T-helper 2 cell treated with Interferon-gamma antibody and Interleukin-4, amounts not matched to agents 5 μg/mL and 100 μg/mL, for 36 hours (primary cell): ENCODE measurements at regions not wholly inside any gene's neighbourhood (a gene's known extent, or its start where the extent isn't known, plus 50 kb on each side); places are given as distances from the start of the nearest gene placed in this dataset.
"Not testable (repeated sequence)": the region's sequence is repeated elsewhere in the genome, so short reads cannot be mapped to it uniquely, and the experiment has no call there.

ENCODE experiments used
- DNase-seq: peaks from one replicate; pipeline ENCODE4 v3.0.0; 2021; ENCODE audit warnings: low spot score
- H3K27ac Mint-ChIP-seq: one replicate; pipeline ENCODE4 v1.8.0; 2021; ENCODE audit warnings: mild to moderate bottlenecking, mixed read lengths
- H3K27me3 Mint-ChIP-seq: one replicate; pipeline ENCODE4 v1.8.0; 2021; ENCODE audit warnings: low read depth, mixed read lengths
- H3K36me3 Mint-ChIP-seq: one replicate; pipeline ENCODE4 v1.8.0; 2021; ENCODE audit warnings: low read depth, mixed read lengths
- H3K4me1 Mint-ChIP-seq: one replicate; pipeline ENCODE4 v1.8.0; 2021; ENCODE audit warnings: low read depth, mixed read lengths
- H3K4me3 Mint-ChIP-seq: one replicate; pipeline ENCODE4 v1.8.0; 2022; ENCODE audit warnings: mild to moderate bottlenecking, moderate library complexity, mixed read lengths
- H3K9me3 Mint-ChIP-seq: one replicate; pipeline ENCODE4 v1.8.0; 2021; ENCODE audit warnings: mixed read lengths

- Mint-ChIP-seq H3K9me3 (no peaks in the 10 kb centered on the region), H3K4me3 (no peak overlapping the region), H3K27ac (no peak overlapping the region), H3K36me3 (no peaks in the 10 kb centered on the region), H3K27me3 (no peaks in the 10 kb centered on the region), H3K4me1 (no peaks in the 10 kb centered on the region)
- no peak for DNase-seq
Measured at GRCh38 chr21:14013056-14013603, 197.6 kb downstream of the LIPI start.

GRCh38 chr21:14012409-14012808 lies 198.3 kb downstream of the LIPI start:
- Mint-ChIP-seq H3K4me3 (no peak overlapping the region), H3K4me1 (no peaks in the 10 kb centered on the region), H3K27ac (no peak overlapping the region), H3K36me3 (no peaks in the 10 kb centered on the region), H3K9me3 (no peaks in the 10 kb centered on the region), H3K27me3 (no peaks in the 10 kb centered on the region)
- no peak for DNase-seq

- not testable (repeated sequence) for H3K4me3 Mint-ChIP-seq, H3K4me1 Mint-ChIP-seq, H3K36me3 Mint-ChIP-seq, H3K27ac Mint-ChIP-seq, H3K9me3 Mint-ChIP-seq, DNase-seq, H3K27me3 Mint-ChIP-seq
Measured at GRCh38 chr21:14011751-14012150, 199.0 kb downstream of the LIPI start.

- not testable (repeated sequence) for H3K4me3 Mint-ChIP-seq, H3K36me3 Mint-ChIP-seq, H3K4me1 Mint-ChIP-seq, H3K9me3 Mint-ChIP-seq, H3K27me3 Mint-ChIP-seq, DNase-seq, H3K27ac Mint-ChIP-seq
Measured at GRCh38 chr21:14011149-14011548, 199.6 kb downstream of the LIPI start.

- no peak for DNase-seq
- H3K27ac Mint-ChIP-seq: no peak overlapping the region
- no peaks in the 10 kb centered on the region for H3K36me3 Mint-ChIP-seq
- no peak overlapping the region for H3K4me3 Mint-ChIP-seq
- H3K9me3 Mint-ChIP-seq: no peaks in the 10 kb centered on the region
- H3K4me1 Mint-ChIP-seq: no peaks in the 10 kb centered on the region
- H3K27me3 Mint-ChIP-seq: no peaks in the 10 kb centered on the region
Measured at GRCh38 chr21:14010729-14011128, 200.0 kb downstream of the LIPI start.

- H3K9me3 Mint-ChIP-seq, DNase-seq, H3K36me3 Mint-ChIP-seq, H3K27ac Mint-ChIP-seq, H3K4me1 Mint-ChIP-seq, H3K4me3 Mint-ChIP-seq, H3K27me3 Mint-ChIP-seq: not testable (repeated sequence)
Measured at GRCh38 chr21:14009990-14010389, 200.8 kb downstream of the LIPI start.

GRCh38 chr21:14009238-14009981 lies 201.3 kb downstream of the LIPI start:
- H3K4me1 Mint-ChIP-seq, H3K9me3 Mint-ChIP-seq, H3K36me3 Mint-ChIP-seq, H3K27ac Mint-ChIP-seq, DNase-seq, H3K4me3 Mint-ChIP-seq, H3K27me3 Mint-ChIP-seq: not testable (repeated sequence)

GRCh38 chr21:14008436-14008835 lies 202.3 kb downstream of the LIPI start:
- DNase-seq, H3K4me3 Mint-ChIP-seq, H3K27me3 Mint-ChIP-seq, H3K9me3 Mint-ChIP-seq, H3K36me3 Mint-ChIP-seq, H3K27ac Mint-ChIP-seq, H3K4me1 Mint-ChIP-seq: not testable (repeated sequence)

GRCh38 chr21:14008006-14008405 lies 202.7 kb downstream of the LIPI start:
- not testable (repeated sequence) for H3K27ac Mint-ChIP-seq, H3K27me3 Mint-ChIP-seq, H3K9me3 Mint-ChIP-seq, H3K4me3 Mint-ChIP-seq, H3K36me3 Mint-ChIP-seq, H3K4me1 Mint-ChIP-seq, DNase-seq

GRCh38 chr21:14006144-14006543 lies 204.6 kb downstream of the LIPI start:
- H3K4me3 Mint-ChIP-seq, H3K9me3 Mint-ChIP-seq, DNase-seq, H3K27me3 Mint-ChIP-seq, H3K4me1 Mint-ChIP-seq, H3K27ac Mint-ChIP-seq, H3K36me3 Mint-ChIP-seq: not testable (repeated sequence)

GRCh38 chr21:13986996-13987958 lies 223.5 kb downstream of the LIPI start:
- not testable (repeated sequence) for H3K9me3 Mint-ChIP-seq, H3K4me1 Mint-ChIP-seq, H3K27me3 Mint-ChIP-seq, DNase-seq, H3K36me3 Mint-ChIP-seq, H3K4me3 Mint-ChIP-seq, H3K27ac Mint-ChIP-seq

GRCh38 chr21:13985865-13986863 lies 224.6 kb downstream of the LIPI start:
- not testable (repeated sequence) for H3K9me3 Mint-ChIP-seq, H3K4me1 Mint-ChIP-seq, H3K36me3 Mint-ChIP-seq, H3K4me3 Mint-ChIP-seq, H3K27me3 Mint-ChIP-seq, H3K27ac Mint-ChIP-seq, DNase-seq

GRCh38 chr21:13985137-13985864 lies 225.5 kb downstream of the LIPI start:
- not testable (repeated sequence) for H3K27ac Mint-ChIP-seq, DNase-seq, H3K36me3 Mint-ChIP-seq, H3K4me3 Mint-ChIP-seq, H3K27me3 Mint-ChIP-seq, H3K4me1 Mint-ChIP-seq, H3K9me3 Mint-ChIP-seq
